ENCODE measurements at regions not wholly inside any gene's neighbourhood (a gene's known extent, or its start where the extent isn't known, plus 50 kb on each side); places are given as distances from the start of the nearest gene placed in this dataset.

GRCh38 chr4:100285121-100285520, 94.9 kb upstream of the DDIT4L start:
- no peak overlapping the region for H3K4me3 ChIP-seq (ENCODE audit: low read depth, low read length)
- no peak for DNase-seq (ENCODE audit: low read depth)
- H3K27me3 ChIP-seq (ENCODE audit: control insufficient read depth, insufficient read depth, low read length): no peaks in the 10 kb centered on the region
- ChIA-PET POLR2A (no interaction called here), CTCF (no interaction called here)
- no peaks in the 10 kb centered on the region for H3K36me3 ChIP-seq (ENCODE audit: control insufficient read depth, insufficient read depth, low read length)
- no peak for TF ChIP-seq CTCF (IDR thresholded peaks at IDR 0.05; ENCODE audit: insufficient read depth, low read depth, low read length)

GRCh38 chr4:100284129-100284880, 94.0 kb upstream of the DDIT4L start:
- no peak overlapping the region for H3K4me3 ChIP-seq (ENCODE audit: low read depth, low read length)
- CTCF ChIA-PET: no interaction called here
- H3K27me3 ChIP-seq (ENCODE audit: control insufficient read depth, insufficient read depth, low read length): no peaks in the 10 kb centered on the region
- POLR2A ChIA-PET: no interaction called here
- DNase-seq (ENCODE audit: low read depth): no peak
- no peak for TF ChIP-seq CTCF (IDR thresholded peaks at IDR 0.05; ENCODE audit: insufficient read depth, low read depth, low read length)
- H3K36me3 ChIP-seq (ENCODE audit: control insufficient read depth, insufficient read depth, low read length): no peaks in the 10 kb centered on the region

- no peak for TF ChIP-seq CTCF (IDR thresholded peaks at IDR 0.05; ENCODE audit: insufficient read depth, low read depth, low read length)
- CTCF ChIA-PET: no interaction called here
- DNase-seq (ENCODE audit: low read depth): no peak
- H3K36me3 ChIP-seq (ENCODE audit: control insufficient read depth, insufficient read depth, low read length): no peaks in the 10 kb centered on the region
- POLR2A ChIA-PET: no interaction called here
- H3K4me3 ChIP-seq (ENCODE audit: low read depth, low read length): no peak overlapping the region
- no peaks in the 10 kb centered on the region for H3K27me3 ChIP-seq (ENCODE audit: control insufficient read depth, insufficient read depth, low read length)
Measured at GRCh38 chr4:100280807-100281206, 90.5 kb upstream of the DDIT4L start.

GRCh38 chr4:100278567-100278966, 88.3 kb upstream of the DDIT4L start:
- TF ChIP-seq CTCF (IDR thresholded peaks at IDR 0.05; ENCODE audit: insufficient read depth, low read depth, low read length): no peak
- Histone ChIP-seq H3K4me3 (ENCODE audit: low read depth, low read length) (no peak overlapping the region), H3K36me3 (ENCODE audit: control insufficient read depth, insufficient read depth, low read length) (no peaks in the 10 kb centered on the region), H3K27me3 (ENCODE audit: control insufficient read depth, insufficient read depth, low read length) (no peaks in the 10 kb centered on the region)
- no peak for DNase-seq (ENCODE audit: low read depth)
- ChIA-PET POLR2A (no interaction called here), CTCF (interaction anchor here (1.2 kb wide), 1 partner anchor 17 kb away, joined by 3 read pairs; no protein-coding TSS in a partner anchor)

- no peak for TF ChIP-seq CTCF (IDR thresholded peaks at IDR 0.05; ENCODE audit: insufficient read depth, low read depth, low read length)
- Histone ChIP-seq H3K36me3 (ENCODE audit: control insufficient read depth, insufficient read depth, low read length) (no peaks in the 10 kb centered on the region), H3K4me3 (ENCODE audit: low read depth, low read length) (no peak overlapping the region), H3K27me3 (ENCODE audit: control insufficient read depth, insufficient read depth, low read length) (no peaks in the 10 kb centered on the region)
- CTCF ChIA-PET: no interaction called here
- DNase-seq (ENCODE audit: low read depth): no peak
- POLR2A ChIA-PET: no interaction called here
Measured at GRCh38 chr4:100269446-100269845, 79.2 kb upstream of the DDIT4L start.
